Type B pancreatic cell (in vitro differentiated cells): ENCODE measurements at regions not wholly inside any gene's neighbourhood (a gene's known extent, or its start where the extent isn't known, plus 50 kb on each side); places are given as distances from the start of the nearest gene placed in this dataset.
"Not testable (repeated sequence)": the region's sequence is repeated elsewhere in the genome, so short reads cannot be mapped to it uniquely, and the experiment has no call there.

Experiments used
- DNase-seq: peaks from one replicate; pipeline ENCODE4 v3.0.0; 2021; ENCODE audit warnings: mixed read lengths; ENCODE audit not compliant: unreplicated experiment; ENCODE audit errors: extremely low spot score
- H3K27ac Mint-ChIP-seq: 2 replicates; pipeline ENCODE4 v1.8.0; 2021; ENCODE audit warnings: mild to moderate bottlenecking, mixed read lengths
- H3K27me3 Mint-ChIP-seq: 2 replicates; pipeline ENCODE4 v1.8.0; 2021; ENCODE audit warnings: mixed read lengths
- H3K36me3 Mint-ChIP-seq: 2 replicates; pipeline ENCODE4 v1.8.0; 2021; ENCODE audit warnings: mixed read lengths
- H3K4me1 Mint-ChIP-seq: one replicate; pipeline ENCODE4 v1.8.0; 2021; ENCODE audit warnings: mixed read lengths; ENCODE audit not compliant: unreplicated experiment
- H3K4me3 Mint-ChIP-seq: 2 replicates; pipeline ENCODE4 v1.8.0; 2021; ENCODE audit warnings: mild to moderate bottlenecking, mixed read lengths
- H3K9me3 Mint-ChIP-seq: 2 replicates; pipeline ENCODE4 v1.8.0; 2021; ENCODE audit warnings: mixed read lengths
- TF ChIP-seq, protein P1 (sequence below): fragments of 200-600 bp; sonication (generic); conservative IDR thresholded peaks from 2 replicates; pipeline ENCODE4 v1.5.0; 2021; ENCODE audit warnings: antibody characterized with exemption, mild to moderate bottlenecking

DNA sequence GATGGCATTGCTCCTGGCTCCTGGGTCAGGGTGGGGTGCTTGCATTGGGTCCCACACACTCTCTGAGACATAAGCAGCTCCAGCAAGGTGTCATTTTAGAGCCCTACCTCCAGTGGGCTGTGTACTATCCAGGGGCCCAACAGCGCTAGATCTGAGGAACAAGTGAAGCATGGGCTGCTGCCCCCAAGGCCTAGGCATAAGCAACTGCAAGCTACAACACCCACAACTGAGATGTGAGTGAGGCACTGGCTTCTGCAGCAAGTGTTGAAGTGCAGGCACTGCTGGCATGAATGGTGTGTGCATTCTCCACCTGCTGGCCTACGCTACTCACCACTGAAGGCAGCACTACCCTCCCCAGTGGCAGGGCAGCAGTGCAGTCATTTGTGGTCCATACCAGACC is 81.0 kb upstream of the STK39 start:
- DNase-seq = no peak
- Mint-ChIP-seq H3K27ac (no peak overlapping the region), H3K4me3 (no peak overlapping the region), H3K36me3 (peaks cover 3% of the 10 kb centered on the region), H3K9me3 (peaks cover 12% of the 10 kb centered on the region), H3K27me3 (no peaks in the 10 kb centered on the region), H3K4me1 (no peaks in the 10 kb centered on the region)
- TF ChIP-seq, protein P1, sequence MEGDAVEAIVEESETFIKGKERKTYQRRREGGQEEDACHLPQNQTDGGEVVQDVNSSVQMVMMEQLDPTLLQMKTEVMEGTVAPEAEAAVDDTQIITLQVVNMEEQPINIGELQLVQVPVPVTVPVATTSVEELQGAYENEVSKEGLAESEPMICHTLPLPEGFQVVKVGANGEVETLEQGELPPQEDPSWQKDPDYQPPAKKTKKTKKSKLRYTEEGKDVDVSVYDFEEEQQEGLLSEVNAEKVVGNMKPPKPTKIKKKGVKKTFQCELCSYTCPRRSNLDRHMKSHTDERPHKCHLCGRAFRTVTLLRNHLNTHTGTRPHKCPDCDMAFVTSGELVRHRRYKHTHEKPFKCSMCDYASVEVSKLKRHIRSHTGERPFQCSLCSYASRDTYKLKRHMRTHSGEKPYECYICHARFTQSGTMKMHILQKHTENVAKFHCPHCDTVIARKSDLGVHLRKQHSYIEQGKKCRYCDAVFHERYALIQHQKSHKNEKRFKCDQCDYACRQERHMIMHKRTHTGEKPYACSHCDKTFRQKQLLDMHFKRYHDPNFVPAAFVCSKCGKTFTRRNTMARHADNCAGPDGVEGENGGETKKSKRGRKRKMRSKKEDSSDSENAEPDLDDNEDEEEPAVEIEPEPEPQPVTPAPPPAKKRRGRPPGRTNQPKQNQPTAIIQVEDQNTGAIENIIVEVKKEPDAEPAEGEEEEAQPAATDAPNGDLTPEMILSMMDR = no peak

GRCh38 chr2:168330624-168331423 is 83.4 kb upstream of the STK39 start:
- Mint-ChIP-seq H3K27me3 (no peaks in the 10 kb centered on the region), H3K4me1 (no peaks in the 10 kb centered on the region)

DNA sequence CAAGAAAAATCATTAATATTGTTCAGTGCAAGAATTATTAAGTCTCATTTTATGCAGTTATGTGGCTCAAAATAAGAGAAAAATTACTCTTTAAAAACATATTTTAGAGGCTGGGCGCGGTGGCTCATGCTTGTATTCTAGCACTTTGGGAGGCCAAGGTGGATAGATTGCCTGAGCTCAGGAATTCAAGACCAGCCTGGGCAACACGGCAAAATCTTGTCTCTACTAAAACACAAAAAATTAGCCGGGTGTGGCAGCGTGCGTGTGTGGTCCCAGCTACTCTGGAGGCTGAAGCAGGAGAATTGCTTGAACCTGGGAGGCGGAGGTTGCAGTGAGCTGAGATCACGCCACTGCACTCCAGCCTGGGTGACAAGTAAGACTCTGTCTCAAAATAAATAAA is 87.9 kb upstream of the STK39 start:
- H3K36me3 Mint-ChIP-seq, H3K27me3 Mint-ChIP-seq, H3K9me3 Mint-ChIP-seq, H3K4me3 Mint-ChIP-seq, DNase-seq, H3K27ac Mint-ChIP-seq: not testable (repeated sequence)
- H3K4me1 Mint-ChIP-seq = peaks cover 11% of the 10 kb centered on the region

More at GRCh38 chr2:168330624-168331423, 83.4 kb upstream of the STK39 start:
- Mint-ChIP-seq H3K36me3 (peaks cover 3% of the 10 kb centered on the region), H3K9me3 (peaks cover 12% of the 10 kb centered on the region), H3K27ac (no peak overlapping the region), H3K4me3 (no peak overlapping the region)
- DNase-seq = no peak
- TF ChIP-seq, protein P1 = no peak

DNA sequence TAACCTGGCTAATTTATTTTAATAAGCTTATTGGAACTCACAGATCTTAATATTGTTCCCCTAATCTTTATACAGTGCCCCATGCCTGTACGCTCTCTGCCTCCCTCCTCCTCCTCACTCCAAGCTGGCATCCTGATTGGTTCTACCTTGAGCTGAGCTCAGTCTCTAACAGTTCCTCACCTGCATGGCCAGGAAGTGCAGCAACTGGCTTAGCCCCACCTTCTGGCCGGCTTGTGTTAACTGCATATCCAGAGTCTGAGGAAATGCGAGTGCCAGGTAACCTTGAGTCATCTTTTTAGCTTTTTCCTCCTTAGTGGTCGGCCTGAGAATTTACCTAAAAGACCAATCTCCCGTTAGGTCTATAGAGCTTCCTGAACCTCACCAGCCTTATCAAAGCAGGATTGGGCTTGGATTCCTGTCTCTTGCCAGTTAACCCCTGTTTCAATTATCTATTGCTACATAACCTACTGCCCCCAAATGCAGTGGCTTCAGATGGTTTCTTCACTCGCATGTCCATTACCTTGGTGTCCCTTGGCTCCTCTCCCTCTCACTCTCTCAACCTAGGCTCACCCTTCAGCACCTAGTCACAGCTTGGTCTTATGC is 89.5 kb upstream of the STK39 start:
- Mint-ChIP-seq H3K27ac (no peak overlapping the region), H3K27me3 (no peaks in the 10 kb centered on the region), H3K36me3 (no peaks in the 10 kb centered on the region), H3K4me3 (no peak overlapping the region), H3K4me1 (peaks cover 11% of the 10 kb centered on the region), H3K9me3 (no peaks in the 10 kb centered on the region)
- TF ChIP-seq, protein P1 = peak; percentile 33
- DNase-seq = no peak

GRCh38 chr2:168338292-168338691 is 90.9 kb upstream of the STK39 start:
- H3K36me3 Mint-ChIP-seq = no peaks in the 10 kb centered on the region
- no peak for DNase-seq
- no peaks in the 10 kb centered on the region for H3K9me3 Mint-ChIP-seq
- H3K4me3 Mint-ChIP-seq = no peak overlapping the region
- TF ChIP-seq, protein P1 = no peak
- H3K4me1 Mint-ChIP-seq = peaks cover 11% of the 10 kb centered on the region
- H3K27ac Mint-ChIP-seq = peak overlapping the region; percentile 12
- H3K27me3 Mint-ChIP-seq = no peaks in the 10 kb centered on the region

DNA sequence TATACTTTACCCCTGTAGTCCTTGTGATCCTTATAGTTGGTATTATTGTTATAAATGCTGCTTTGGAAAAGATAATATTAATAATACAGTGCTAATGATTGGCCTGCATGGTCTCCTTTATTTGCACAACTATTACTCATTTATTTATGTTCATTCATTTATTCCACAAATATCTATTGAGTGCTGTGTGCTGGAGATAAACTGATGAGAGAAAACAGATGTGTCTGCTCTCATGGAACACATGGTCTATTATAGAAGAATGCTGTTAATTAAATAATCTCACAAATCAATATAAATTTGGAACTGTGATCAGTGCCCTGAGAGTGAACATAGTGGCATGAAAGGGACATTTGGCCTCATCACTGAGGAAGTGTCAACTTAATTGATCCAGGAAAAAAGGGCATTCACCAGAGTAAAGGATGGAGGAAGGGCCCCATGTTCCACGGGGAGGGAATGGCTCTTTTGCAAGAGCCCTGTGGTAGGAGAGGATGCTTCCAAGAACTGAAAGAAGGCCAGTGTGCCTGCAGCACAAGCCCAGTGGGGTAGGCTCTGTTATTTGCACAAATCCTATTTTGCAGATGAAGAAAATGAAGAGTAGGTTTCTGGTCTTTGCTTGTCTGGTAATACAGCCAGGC is 91.5 kb upstream of the STK39 start:
- H3K27ac Mint-ChIP-seq = no peak overlapping the region

More for the DNA sequence above, 91.5 kb upstream of the STK39 start:
- Mint-ChIP-seq H3K36me3 (no peaks in the 10 kb centered on the region), H3K27me3 (no peaks in the 10 kb centered on the region), H3K9me3 (no peaks in the 10 kb centered on the region), H3K4me3 (no peak overlapping the region), H3K4me1 (peaks cover 11% of the 10 kb centered on the region)
- no peak for DNase-seq
- TF ChIP-seq, protein P1 = no peak
